Calu3 (cell line): ENCODE measurements at regions not wholly inside any gene's neighbourhood (a gene's known extent, or its start where the extent isn't known, plus 50 kb on each side); places are given as distances from the start of the nearest gene placed in this dataset.

Source experiments
- BruUV-seq: library from RNA; stranded (reverse); fragments of 400-500 nt; replicated peaks from 2 replicates; lab custom pipeline; 2021; lab: Mats Ljungman, UMichigan
- CTCF ChIA-PET: fragments of 300-600 bp; sonication (Branson Sonifier 250); formaldehyde crosslinking; loops from one replicate; lab custom pipeline; 2022; ENCODE audit warnings: antibody characterized with exemption; lab: Charles Lee
- DNase-seq: peaks from one replicate; pipeline ENCODE4 v3.0.0; 2022
- H3K27ac Mint-ChIP-seq: one replicate; pipeline ENCODE4 v1.8.0; 2022; ENCODE audit warnings: mixed read lengths; ENCODE audit not compliant: unreplicated experiment
- H3K27me3 Mint-ChIP-seq: one replicate; pipeline ENCODE4 v1.8.0; 2022; ENCODE audit warnings: mixed read lengths; ENCODE audit not compliant: unreplicated experiment
- H3K36me3 Mint-ChIP-seq: one replicate; pipeline ENCODE4 v1.8.0; 2022; ENCODE audit warnings: mild to moderate bottlenecking, moderate library complexity, mixed read lengths; ENCODE audit not compliant: insufficient read depth, unreplicated experiment
- H3K4me1 Mint-ChIP-seq: one replicate; pipeline ENCODE4 v1.8.0; 2022; ENCODE audit warnings: mild to moderate bottlenecking, low read depth, mixed read lengths; ENCODE audit not compliant: unreplicated experiment
- H3K4me3 Mint-ChIP-seq: one replicate; pipeline ENCODE4 v1.8.0; 2022; ENCODE audit warnings: mild to moderate bottlenecking, low read depth, moderate library complexity, mixed read lengths; ENCODE audit not compliant: unreplicated experiment
- H3K9me3 Mint-ChIP-seq: one replicate; pipeline ENCODE4 v1.8.0; 2022; ENCODE audit warnings: low read depth, mixed read lengths; ENCODE audit not compliant: unreplicated experiment
- CTCF ChIP-seq: fragments of 200-600 bp; IDR thresholded peaks from one replicate; pipeline ENCODE4 v1.8.0; 2022; ENCODE audit warnings: antibody characterized with exemption; ENCODE audit not compliant: unreplicated experiment
- intact Hi-C: fragments of 100-400 bp; cut with micrococcal nuclease; formaldehyde crosslinking; loops from one replicate; pipeline ENCODE4 v1.10.0; 2022; ENCODE audit not compliant: unreplicated experiment

- TF ChIP-seq CTCF = no peak
- CTCF ChIA-PET = interaction anchor here (0.9 to 1.7 kb wide), 7 partner anchors 10 to 157 kb away, joined by 3 to 25 read pairs (median 6); partner anchors contain the start of gene FOXD2
- H3K9me3 Mint-ChIP-seq = no peaks in the 10 kb centered on the region
- peak overlapping the region; percentile 70 for H3K27ac Mint-ChIP-seq
- no TSS peak for BruUV-seq
- no peaks in the 10 kb centered on the region for H3K27me3 Mint-ChIP-seq
- H3K36me3 Mint-ChIP-seq = no peaks in the 10 kb centered on the region
- no peak overlapping the region for H3K4me3 Mint-ChIP-seq
- intact Hi-C loops = no loop called here
- no peak for DNase-seq
- peaks cover 21% of the 10 kb centered on the region for H3K4me1 Mint-ChIP-seq
Measured at GRCh38 chr1:47569261-47569660, 131.4 kb downstream of the FOXD2 start.

GRCh38 chr1:47569681-47570470, 132.0 kb downstream of the FOXD2 start:
- peak; percentile 81 for DNase-seq
- CTCF ChIA-PET = interaction anchor here (0.8 to 1.7 kb wide), 11 partner anchors 9 to 156 kb away, joined by 3 to 25 read pairs (median 4); partner anchors contain the start of gene FOXD2
- H3K4me1 Mint-ChIP-seq = peaks cover 21% of the 10 kb centered on the region
- no peaks in the 10 kb centered on the region for H3K27me3 Mint-ChIP-seq
- no peaks in the 10 kb centered on the region for H3K9me3 Mint-ChIP-seq
- peak overlapping the region; percentile 70 for H3K27ac Mint-ChIP-seq
- intact Hi-C loops = no loop called here
- H3K4me3 Mint-ChIP-seq = no peak overlapping the region
- no TSS peak for BruUV-seq
- H3K36me3 Mint-ChIP-seq = no peaks in the 10 kb centered on the region
- TF ChIP-seq CTCF = no peak

- Mint-ChIP-seq H3K27ac (no peak overlapping the region), H3K4me1 (peaks cover 25% of the 10 kb centered on the region), H3K4me3 (no peak overlapping the region), H3K27me3 (no peaks in the 10 kb centered on the region), H3K36me3 (peaks cover 2% of the 10 kb centered on the region), H3K9me3 (no peaks in the 10 kb centered on the region)
- intact Hi-C loops = no loop called here
- no TSS peak for BruUV-seq
- TF ChIP-seq CTCF = no peak
- CTCF ChIA-PET = no interaction called here
- no peak for DNase-seq
Measured at GRCh38 chr1:47571161-47571560, 133.3 kb downstream of the FOXD2 start.

GRCh38 chr1:47571952-47572351, 134.1 kb downstream of the FOXD2 start:
- CTCF ChIA-PET = no interaction called here
- no TSS peak for BruUV-seq
- peaks cover 33% of the 10 kb centered on the region for H3K4me1 Mint-ChIP-seq

More at GRCh38 chr1:47571952-47572351, 134.1 kb downstream of the FOXD2 start:
- H3K4me3 Mint-ChIP-seq = no peak overlapping the region
- no peak for TF ChIP-seq CTCF
- H3K27ac Mint-ChIP-seq = no peak overlapping the region
- intact Hi-C loops = no loop called here
- H3K27me3 Mint-ChIP-seq = no peaks in the 10 kb centered on the region
- DNase-seq = no peak
- H3K9me3 Mint-ChIP-seq = no peaks in the 10 kb centered on the region
- H3K36me3 Mint-ChIP-seq = peaks cover 6% of the 10 kb centered on the region
